Activated CD8-positive, alpha-beta memory T cell treated with anti-CD3 and anti-CD28 coated beads for 4 hours (primary cell): ENCODE measurements at regions not wholly inside any gene's neighbourhood (a gene's known extent, or its start where the extent isn't known, plus 50 kb on each side); places are given as distances from the start of the nearest gene placed in this dataset.

Experiments
- DNase-seq, 2 donors: peaks; one replicate each; pipeline ENCODE4 v3.0.0-alpha.2; 2020; ENCODE audit warnings: low read depth in 2 of 2

- no peak for DNase-seq
Observed at GRCh38 chr20:39163993-39164392, 201.8 kb downstream of the DHX35 start.

GRCh38 chr20:39161900-39162299 is 199.8 kb downstream of the DHX35 start:
- no peak for DNase-seq

- DNase-seq: no peak
Observed at GRCh38 chr20:39155971-39156370, 193.8 kb downstream of the DHX35 start.

DNA sequence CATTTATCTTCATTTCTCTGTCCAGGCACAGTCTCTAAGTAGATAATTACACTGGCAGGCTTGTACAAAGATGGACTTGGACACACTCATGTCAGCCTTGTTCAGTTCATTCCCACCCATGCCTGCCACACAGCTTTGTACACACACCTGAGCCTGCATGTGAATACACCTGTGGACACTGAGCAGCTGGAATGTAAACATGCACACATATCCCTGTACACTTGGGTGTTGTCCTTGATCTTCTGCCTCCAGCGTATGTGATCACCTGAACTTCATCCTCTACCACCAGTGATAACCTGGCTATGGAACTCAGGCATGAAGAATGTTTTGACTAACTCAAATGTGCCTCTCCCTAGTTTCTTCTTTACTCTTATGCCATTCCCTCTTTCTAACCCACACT is 190.6 kb downstream of the DHX35 start:
- DNase-seq: no peak

GRCh38 chr20:39152126-39152525 is 190.0 kb downstream of the DHX35 start:
- no peak for DNase-seq

GRCh38 chr20:39150501-39150900 is 188.4 kb downstream of the DHX35 start:
- DNase-seq: no peak

DNA sequence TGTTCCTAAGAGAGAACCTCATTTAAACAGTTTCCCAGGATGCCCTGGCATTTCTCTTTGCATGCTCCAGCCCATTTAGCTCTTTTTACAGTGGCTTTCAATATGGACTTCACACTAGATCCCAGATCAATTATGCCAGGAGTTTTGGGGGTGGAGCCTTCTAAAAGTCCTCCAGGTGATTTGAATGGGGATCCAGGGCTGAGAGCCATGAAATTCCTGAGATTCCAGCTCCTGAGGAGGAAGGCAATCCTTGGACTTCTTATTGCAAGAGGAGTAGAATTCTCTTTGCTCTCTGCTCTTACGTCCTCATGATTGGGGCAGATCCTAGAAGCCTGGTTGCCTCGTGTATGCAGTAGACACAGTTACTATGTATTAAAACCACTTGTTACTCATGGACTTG is 184.2 kb downstream of the DHX35 start:
- no peak for DNase-seq

- no peak for DNase-seq
Observed at GRCh38 chr20:39145921-39146320, 183.8 kb downstream of the DHX35 start.

DNA sequence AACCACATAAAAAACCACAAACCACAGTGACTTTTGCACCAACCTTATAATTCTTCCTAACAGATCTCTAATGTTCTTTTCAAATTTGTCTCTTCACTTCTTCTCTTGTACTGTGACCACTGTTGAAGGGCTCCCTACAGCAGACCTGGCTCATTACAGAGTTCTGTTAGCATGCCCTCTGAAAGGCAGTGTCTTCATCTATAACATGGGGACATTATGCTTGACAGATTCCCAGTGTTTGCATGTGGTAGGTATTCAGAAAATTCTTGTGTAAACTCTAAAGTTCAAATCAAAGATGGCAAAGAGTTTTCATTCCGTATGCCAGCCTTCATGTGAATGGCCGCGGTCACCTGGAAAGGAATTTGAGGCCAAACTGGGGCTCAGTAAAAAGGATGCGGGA is 182.6 kb downstream of the DHX35 start:
- no peak for DNase-seq

DNA sequence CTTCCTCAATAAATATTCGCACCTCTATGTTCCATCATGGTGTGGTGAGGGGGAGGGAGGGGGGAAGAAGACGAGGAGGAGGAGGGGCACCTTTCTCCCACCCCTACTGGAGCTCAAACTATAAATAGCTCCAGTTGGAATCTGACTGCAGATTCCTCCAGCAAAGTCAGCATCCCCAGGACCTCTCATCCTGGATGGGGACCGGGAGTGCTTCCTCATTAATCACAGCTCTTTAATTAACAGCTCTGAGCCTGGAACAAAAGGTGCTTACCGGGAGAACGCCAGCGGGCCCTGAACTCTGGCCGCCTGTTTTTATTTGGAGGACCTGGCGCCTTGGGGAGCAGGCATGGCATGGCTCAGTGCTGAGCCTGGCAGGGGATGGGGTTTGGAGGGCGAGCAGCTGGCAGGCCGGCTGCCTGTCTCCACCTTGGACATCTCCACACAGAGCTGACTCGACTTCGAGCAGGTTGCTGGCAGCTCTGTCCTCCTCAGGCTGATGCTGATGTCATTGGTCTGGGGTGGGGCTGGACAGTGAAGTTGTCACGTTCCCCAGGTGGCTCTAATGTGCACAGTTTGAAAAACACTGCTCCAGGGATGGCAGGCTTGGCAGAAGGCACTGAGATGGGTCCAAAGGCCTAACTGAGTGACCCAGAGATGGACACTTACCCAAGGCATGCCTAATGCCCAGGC is 180.4 kb downstream of the DHX35 start:
- no peak for DNase-seq

- DNase-seq: no peak
Observed at GRCh38 chr20:39137299-39137698, 175.2 kb downstream of the DHX35 start.

DNA sequence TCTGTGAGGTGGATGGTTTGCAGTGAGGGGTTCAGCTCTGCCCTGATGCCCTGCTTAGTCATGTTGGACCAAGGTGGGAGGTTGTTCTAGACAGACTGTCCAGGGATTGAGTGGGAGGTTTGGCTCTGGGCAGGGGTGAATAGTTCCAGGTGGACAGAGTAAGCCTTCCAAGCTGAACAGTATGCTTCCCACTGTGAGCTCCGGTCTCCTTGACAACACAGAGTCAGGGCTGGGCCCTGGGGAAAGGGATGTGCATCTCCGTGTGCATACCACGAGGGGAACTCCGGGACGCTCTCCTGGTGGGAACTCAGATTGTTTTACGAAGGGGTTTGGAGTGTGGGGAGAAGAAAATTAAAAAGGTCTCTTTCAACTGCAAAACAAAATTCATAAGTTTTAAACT is 174.7 kb downstream of the DHX35 start:
- DNase-seq: no peak

DNA sequence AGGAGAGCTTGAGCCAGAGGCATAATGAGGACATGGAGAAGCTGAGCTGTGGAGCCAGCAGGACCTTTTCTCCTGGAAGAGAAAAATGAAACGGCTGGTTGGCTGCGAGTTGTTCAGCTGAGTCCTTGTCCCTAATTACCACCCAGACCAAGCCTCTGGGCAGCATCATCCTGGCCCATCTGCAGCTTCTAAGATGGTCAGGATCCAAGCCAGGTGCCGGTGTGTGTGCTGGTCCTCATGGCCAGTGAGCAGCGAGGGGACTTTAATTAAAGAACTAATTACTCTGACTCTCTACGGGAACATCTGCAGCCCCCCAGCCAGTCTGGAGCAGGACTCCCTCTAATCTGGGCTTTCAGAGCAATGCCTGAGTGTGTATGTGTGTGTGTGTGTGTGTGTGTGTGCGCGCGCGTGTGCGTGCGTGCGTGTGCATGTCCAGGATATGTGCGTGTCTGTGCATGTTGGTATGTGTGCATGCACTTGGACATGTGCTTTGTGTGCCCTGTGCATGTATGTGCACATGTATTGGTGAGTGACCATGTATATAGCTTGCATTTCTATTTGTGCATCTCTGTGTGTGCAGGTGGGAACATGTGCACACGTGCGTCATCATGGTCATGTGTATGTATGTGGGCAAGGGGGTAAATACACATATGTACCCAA is 173.9 kb downstream of the DHX35 start:
- DNase-seq: no peak

GRCh38 chr20:39133201-39133600 is 171.1 kb downstream of the DHX35 start:
- no peak for DNase-seq

GRCh38 chr20:39132511-39132910 is 170.4 kb downstream of the DHX35 start:
- no peak for DNase-seq

DNA sequence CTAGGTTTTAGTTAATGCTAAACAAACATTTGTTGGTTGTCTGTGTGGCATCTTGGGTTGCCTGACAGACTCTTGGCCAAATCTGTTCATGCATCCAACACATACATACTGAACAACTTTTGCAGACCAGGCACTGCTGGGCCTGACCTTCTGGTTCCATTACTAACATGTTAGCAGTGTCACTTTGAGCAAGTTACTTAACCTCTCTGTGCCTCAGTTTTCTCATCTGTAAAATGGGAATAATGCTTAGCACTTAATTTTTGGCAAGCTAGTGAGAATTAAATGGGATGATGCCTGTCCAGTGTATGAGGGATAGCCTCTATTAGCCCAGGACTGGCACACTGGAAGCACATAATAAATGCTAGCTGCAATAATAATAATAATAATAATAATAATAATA is 169.9 kb downstream of the DHX35 start:
- no peak for DNase-seq

DNA sequence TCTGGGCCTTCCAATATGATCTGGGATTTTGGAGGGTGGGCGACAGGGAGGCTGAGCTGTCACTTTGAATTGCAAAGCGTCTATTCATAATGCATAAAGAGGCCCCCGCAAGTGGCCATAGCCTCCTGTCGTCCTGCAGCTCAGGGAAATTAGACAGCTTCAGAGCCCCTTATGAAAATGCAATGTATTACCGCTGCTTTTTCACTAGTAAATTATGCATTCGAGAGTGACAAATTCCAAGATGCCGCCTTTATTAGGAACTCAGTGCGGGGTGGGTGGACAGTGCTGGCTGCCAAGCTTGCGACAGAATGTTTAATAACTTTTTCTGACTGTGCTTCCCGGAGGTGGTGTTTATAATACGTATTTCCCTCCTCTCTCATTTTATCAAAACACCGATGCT is 168.5 kb downstream of the DHX35 start:
- no peak for DNase-seq

- DNase-seq: no peak
Observed at GRCh38 chr20:39129523-39129922, 167.4 kb downstream of the DHX35 start.

DNA sequence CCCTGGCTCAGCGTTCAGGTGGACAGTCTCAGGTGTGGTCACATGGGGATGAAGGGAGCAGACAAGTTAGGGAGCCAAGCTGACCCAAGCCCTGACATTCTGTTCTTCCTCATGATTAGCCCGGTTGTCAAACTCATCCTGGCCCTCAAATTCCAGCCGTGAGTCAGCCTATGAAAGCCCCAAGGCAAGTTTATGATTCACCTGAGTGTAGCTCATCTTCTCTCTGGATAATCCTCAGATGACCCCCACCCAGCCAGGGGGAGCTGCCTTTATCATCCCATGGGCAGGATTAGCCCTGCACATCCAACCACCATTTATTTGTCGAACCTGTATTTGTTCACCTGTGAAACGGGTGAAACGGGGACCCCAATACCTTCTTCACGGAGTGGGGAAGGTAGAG is 161.9 kb downstream of the DHX35 start:
- no peak for DNase-seq

- no peak for DNase-seq
Observed at GRCh38 chr20:39123185-39123557, 161.0 kb downstream of the DHX35 start.

DNA sequence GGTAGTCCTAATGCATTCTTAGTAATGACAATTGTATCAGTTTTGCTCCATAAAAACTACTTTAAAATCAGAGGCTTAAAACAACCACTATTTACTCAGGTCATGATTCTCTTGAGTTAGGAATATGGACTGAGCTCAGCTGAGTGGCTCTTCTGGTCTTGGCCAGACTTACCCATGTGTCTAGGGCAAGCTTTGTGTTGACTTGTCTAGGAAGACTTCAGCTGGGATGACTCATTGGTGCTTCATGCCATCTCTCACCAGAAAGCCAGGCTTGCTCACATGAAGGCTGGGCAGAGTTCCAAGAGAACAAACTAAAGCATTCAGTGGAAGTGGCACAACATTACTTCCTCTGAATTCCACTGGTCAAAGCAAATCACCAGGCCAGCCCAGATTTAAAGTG is 155.3 kb downstream of the DHX35 start:
- DNase-seq: no peak

DNA sequence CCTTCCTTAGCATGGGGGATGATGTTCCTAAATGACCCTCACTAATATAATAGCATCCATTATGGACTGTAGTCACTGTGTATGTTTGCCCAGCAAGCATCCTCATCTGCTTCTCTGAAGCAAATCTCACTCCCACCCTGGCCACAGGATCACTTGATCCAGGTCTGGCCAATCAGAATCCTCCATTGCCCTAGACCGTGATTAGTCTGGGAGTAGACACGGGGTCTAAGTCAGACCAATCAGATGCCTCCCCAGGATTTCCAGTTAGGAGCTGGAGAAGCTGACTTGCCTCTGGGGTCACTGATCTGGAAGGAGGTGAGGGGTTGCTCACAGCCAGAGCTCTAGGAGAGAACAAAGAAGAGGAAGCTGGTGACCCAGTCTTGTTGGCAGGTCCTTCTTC is 153.9 kb downstream of the DHX35 start:
- DNase-seq: no peak

DNA sequence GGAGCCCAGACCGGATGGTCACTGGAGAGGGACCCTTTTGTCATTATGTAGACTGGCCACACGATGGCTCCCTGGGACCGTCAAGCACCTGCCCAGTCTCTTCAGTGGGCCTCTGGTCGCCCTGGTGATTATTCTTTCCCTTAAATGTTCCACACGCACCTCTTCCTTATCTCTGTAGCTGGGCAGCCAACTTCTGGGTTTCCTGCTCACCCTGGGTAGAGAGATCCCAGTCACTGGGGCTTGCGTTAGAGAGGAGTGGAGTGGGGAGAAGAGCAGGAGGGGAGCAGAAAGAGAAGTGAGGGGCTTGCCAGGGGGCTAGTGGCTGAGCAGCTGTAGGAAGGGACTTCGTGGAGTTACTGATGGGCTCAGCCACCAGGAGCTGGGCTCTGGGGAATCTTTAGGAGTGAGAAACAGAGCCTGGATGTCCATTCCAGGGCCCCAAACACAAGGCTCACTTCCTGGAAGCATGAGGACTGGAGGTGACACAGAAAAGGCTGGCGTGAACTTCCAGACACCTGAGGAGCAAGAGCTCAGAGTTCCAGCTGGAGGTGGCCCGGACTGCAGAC is 150.1 kb downstream of the DHX35 start:
- no peak for DNase-seq
